ENCODE measurements at regions not wholly inside any gene's neighbourhood (a gene's known extent, or its start where the extent isn't known, plus 50 kb on each side); places are given as distances from the start of the nearest gene placed in this dataset.
"Not testable (repeated sequence)": the region's sequence is repeated elsewhere in the genome, so short reads cannot be mapped to it uniquely, and the experiment has no call there.

DNA sequence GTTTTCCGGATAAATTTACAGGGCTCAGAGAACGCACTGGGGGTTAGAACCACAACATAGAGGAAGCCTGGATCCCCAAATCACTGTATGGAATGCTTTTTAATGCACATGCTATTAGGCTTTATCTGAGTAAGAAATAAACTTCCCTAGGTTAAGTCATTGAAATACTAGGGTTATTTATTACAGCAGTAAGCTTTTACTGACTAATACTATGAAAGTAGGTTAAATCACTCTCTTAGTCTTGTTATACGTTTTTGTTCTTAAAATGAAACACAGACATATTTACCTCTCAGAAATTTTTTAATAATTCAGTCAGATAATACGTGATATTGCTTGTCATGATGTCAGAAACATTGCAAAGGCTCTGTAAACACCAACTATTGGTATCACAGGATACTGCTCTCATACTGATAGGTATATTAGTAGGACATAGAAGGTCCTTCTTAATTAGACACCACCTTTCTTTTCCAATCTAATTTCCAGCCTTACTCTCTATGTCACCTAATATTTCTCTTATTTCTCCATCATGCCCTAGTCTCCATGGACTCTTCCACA, 162.7 kb upstream of the NYAP2 start:
- no peak for DNase-seq

DNA sequence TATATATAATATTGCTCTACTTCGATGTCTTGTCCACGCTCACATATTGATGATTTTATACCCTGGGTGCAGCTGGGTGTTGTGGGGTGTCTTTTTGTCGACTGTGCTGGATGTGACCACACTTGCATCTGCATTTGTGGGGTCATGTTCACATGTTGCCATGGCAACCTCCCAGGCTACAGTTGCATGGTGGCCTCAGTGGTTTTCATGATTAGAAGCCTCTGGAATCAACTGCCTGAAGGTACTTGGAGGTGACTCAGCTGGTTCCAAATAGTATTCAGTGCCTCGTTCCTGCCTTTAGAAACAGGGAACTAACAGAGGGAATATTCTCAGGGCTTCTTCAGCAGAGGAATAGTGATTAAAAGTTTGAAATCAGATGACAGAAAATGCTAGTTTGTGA, 166.3 kb upstream of the NYAP2 start:
- no peak for DNase-seq

DNA sequence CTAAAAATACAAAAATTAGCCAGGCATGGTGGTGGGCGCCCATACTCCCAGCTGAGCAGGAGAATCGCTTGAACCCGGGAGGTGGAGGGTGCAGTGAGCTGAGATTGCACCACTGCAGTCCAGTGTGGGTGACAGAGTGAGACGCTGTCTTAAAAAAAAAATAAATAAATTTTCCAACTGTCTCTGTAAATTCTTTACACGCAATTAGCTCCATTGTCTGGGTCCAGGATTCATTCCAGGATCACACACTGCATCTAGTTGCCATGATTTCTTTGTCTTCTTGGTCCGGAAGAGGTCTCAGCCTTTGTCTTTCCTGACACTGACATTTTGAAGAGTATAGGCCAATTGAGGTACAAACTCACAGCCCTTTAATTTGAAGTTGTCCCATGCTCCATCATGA, 167.6 kb upstream of the NYAP2 start:
- DNase-seq = no peak

DNA sequence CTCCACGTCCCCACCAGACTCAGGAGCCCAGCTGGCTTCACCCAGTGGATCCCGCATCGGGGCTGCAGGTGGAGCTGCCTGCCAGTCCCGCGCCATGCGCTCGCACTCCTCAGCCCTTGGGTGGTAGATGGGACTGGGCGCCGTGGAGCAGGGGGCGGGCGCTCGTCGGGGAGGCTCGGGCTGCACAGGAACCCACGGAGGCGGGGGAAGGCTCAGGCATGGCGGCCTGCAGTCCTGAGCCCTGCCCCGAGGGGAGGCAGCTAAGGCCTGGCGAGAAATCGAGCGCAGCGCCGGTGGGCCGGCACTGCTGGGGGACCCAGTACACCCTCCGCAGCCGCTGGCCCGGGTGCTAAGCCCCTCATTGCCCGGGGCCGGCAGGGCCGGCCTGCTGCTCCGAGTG, 170.2 kb upstream of the NYAP2 start:
- not testable (repeated sequence) for DNase-seq

DNA sequence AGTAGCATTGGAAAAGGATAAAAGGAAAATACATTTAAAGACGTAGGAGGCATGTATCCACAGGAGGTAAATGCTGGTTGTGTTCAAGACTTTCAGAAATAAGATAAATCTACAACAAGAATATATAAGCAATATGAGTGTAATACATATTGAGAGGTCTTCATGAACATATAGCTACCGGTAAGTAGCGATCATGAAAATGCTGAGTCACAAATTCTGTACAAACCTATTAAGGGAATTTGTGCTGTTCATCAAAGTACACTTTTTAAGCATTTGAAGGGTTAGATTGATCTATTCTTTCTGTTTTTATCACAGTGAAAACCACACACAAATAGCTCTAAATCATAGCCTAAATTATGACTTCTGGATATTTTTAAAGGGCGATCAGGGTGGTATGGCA, 173.1 kb upstream of the NYAP2 start:
- DNase-seq = no peak

DNA sequence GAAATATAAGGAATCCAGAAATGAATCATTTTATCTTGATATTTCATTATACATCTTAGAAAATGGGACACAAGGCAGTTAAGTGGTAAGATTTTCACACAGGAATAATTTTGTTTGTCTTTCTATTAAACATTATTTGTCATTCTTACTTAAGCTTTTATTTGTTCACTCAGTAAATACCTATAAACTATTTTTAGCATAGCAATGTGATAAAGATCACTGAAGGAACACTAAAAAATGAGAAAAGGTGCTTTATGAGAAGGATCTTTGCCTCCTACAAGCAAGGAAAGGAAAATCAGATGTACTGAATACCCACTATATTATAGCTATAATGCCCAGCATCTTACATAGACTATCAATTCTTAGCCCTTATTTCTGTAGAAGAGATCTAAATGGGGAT, 176.2 kb upstream of the NYAP2 start:
- DNase-seq = no peak

DNA sequence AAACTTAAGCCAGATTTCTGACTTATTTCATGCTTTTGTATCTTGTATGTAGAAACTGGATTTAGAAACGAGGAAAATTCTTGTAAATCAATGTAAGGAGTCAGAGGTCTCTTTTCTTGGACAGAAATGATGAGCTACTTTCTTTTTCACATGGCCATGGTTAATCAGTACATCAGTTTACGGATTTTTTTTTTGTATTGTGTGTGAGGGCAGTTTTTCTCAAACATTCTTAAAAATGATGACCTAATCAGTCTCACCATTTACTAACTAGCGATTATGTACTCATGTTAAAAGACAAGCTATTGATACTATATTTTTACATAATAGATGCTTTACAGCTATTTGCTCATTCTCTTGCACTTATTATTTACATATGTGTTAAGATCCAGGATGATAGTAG, 165.2 kb upstream of the DOCK10 start:
- DNase-seq = no peak

DNA sequence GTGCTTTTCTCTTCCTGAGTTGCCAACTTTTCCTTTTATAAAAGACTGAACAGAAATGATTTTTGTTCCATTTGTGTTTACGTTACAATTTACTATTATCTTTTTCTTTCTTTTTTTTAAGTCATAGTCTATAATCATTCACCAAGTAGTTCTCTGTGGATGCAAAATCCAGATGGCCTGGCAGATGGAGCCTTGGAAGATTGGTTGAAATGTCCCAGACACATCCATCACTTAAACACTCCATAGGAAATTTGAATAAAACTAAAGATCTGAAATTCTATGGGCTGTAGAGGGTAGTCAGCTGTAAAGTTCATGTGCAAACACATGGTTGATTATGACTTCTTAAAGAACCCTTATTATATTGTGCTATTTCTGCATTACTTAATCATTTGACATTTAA, 164.8 kb upstream of the DOCK10 start:
- DNase-seq = no peak

DNA sequence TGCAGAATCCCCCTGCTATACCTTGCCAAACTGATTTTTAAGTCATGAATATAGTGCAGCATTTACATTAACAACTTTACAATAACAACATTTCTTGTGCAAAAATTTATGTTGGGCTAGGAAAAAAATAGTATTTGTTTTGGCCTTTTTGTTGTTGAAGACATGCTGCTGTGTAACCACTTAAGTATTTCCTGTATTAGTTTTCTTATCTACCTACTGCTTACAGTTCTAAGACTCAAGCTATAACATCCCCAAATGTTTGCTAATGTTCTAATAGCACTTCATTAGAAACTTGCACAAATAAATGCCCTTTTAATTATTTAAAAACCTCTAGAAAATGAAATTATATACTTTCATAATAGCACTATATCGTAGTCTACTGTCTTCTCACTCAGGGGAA, 154.3 kb upstream of the DOCK10 start:
- DNase-seq = no peak

DNA sequence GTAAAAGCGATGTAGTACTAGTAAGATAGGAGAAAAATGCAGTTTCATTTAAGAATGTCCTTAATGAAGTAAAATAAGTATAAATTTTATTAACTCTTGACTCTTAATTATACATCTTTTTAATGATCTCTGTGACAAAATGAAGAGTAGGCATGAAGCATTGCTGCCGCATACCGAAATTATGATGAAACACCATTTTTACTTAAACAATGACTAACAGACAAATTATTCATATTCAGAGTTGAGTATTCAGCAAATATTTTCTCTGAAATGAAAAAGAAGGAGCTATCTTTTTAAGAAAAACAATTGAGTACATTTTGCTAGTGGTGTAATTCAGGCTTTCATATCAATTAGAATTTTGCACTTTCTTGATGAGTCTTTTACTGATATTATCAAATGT, 150.6 kb upstream of the DOCK10 start:
- no peak for DNase-seq

DNA sequence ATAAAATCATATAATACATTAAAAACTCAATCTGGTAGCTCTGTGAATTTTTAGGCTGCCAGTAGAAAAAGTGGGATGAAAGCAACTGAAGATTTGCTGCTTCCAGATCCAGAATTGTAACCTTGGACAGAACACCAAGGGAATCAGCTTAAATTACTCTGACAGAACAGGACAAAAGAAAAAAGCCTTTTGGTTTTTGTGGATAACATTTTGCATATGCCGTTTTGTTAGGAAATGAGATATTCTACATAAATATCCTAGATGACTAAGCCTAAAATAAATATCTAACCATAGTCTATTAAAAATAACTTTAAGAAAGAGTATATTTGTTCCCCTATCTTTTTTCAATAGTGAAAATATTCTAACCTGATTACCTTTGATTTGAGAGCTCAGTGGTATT, 148.7 kb upstream of the DOCK10 start:
- DNase-seq = no peak

DNA sequence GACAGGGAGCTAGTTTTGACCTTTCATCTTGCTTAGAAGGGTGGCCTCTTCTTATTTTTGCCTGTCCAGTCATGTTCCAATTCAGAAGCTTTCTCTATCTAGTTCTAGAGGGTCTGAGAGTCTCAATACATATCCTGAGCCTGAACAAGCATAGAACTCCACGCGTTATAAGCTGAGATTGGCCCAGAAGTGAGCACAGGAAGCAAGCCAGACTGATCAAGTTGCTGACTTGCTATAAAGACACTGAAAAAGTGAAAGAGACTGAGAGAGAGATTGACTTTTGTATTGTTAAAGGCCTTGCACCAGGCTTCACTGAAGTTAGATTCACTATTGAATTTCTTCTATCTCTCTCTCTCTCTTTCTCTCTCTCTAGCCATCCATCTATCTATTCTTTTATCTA, 142.7 kb upstream of the DOCK10 start:
- DNase-seq = no peak

DNA sequence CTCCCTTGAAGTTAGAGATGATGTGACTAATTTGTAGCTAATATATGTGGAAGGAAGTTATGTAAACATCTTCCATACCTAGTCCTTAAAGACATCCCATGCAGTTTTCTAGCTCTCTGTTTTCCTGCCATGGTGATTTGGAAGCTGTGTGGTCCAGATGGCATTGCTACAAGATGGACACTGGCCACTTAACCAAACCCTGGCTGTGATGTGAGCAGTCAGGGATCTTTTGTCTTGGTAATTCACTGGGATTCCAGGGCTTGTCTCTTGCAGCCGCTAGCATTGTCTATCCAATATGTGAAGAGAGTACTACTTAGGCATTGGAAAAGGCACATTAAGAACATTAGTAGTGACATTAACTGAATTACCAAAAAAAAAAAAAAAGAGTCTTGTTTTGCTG, 139.9 kb upstream of the DOCK10 start:
- DNase-seq = no peak

DNA sequence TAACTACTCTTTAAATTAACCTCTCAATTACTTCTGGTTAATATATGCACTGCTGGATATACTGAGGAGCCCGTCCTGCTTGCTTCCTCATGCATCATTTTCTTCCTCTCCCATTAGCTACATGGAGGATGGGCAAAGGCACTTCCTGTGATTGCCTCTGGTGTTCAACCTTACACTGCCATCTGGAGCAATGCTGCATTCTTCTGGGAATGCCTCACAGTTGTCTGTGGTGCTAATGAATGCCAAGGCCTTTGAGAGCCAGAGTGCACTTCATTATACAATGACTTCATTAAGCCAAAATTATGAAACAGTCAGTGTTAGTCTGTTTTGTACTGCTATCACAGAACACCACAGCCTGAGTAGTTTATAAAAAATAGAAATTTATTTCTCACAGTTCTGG, 134.8 kb upstream of the DOCK10 start:
- no peak for DNase-seq

DNA sequence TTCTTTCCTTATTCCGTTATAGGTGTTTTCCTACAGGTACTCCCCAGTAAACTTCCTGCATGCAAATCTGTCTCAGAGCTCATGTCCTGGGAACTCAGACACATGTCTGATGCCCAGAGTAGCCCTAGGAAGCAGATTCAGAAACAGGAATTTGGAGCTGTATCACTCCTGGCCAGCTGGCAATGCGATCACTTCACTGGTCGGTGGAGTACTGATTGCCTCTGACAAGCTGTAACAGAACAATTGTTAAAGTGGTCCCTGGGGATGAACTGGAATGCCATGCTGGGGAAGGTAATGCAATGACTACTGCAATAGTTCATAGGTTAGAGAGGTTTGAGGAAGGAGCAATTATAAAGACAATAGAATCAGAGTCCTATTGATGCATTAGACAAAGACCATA, 131.6 kb upstream of the DOCK10 start:
- no peak for DNase-seq

DNA sequence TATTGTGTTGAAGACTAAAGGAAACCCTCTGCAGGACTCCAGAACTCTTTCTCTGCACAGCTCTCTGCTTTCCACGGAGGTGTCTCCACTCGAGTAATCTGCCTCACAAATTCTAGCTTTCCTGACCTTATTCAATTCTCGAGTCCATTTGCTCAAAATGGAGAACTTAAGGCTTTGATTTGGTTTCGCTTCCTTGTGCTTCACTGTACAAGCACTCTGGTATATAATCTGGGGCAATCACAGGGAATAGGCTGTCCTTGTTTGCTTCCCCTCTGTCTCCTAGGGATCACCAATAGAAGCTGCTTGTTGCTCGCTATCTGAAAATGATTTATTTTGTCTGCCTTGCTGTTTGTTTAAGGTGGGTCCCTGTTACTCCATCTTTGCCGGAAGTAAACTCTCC, 129.1 kb upstream of the DOCK10 start:
- no peak for DNase-seq

DNA sequence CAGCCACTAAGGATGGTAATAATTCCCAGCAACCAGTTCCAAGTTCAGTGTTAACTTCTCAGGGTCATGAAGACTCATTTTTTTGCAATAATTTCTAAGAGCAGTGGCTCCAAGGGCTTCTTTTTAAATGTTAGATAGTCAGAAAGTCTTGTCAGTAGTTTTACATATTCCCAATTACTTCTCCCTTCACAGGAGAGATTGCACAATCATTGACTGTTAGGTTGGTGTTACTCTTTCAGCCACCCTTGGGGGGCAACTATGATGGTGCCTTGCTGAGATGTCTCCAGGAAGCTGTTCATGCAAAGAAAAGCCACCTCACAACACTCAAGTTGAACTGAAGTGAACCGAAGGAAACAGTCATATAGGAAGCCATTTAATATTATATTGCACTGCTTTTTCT, 127.9 kb upstream of the DOCK10 start:
- no peak for DNase-seq

DNA sequence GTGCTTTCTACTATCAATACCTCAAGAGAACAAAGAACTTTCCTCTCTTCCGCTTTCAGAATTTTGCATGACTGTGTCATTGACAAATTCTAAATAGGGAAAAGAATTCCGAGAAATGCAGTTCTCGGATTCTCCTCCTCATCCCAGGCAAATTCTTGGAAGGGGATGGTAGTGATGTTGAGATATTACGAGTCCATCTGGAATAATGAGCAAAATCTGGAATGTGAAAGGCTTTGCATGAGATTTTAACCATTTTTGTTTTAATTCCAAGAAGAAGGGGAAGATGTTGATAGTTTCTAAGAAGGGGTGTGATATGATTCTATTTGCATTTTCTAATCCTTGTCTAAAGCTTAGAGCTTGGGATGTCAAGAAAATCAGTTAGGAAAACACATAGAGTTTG, 127.1 kb upstream of the DOCK10 start:
- DNase-seq = no peak

DNA sequence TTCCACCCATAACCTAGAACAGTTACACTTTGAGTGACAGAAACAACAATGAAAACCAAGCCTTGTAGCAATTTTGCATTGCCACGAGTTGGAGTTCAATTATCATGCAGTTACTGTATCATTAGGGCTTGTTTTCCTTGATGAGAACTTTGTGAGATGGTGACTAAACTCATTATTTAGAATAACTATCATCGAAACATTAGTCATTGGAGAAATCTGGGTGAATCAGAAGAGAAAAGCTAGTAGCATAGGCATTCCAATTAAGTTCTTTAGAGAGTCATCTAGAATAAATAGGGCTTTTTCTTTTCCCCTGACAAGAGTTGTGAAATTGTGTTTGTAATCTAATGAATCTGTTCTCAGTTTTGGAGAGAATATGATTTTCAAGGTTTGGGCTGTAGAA, 122.8 kb upstream of the DOCK10 start:
- DNase-seq = no peak

DNA sequence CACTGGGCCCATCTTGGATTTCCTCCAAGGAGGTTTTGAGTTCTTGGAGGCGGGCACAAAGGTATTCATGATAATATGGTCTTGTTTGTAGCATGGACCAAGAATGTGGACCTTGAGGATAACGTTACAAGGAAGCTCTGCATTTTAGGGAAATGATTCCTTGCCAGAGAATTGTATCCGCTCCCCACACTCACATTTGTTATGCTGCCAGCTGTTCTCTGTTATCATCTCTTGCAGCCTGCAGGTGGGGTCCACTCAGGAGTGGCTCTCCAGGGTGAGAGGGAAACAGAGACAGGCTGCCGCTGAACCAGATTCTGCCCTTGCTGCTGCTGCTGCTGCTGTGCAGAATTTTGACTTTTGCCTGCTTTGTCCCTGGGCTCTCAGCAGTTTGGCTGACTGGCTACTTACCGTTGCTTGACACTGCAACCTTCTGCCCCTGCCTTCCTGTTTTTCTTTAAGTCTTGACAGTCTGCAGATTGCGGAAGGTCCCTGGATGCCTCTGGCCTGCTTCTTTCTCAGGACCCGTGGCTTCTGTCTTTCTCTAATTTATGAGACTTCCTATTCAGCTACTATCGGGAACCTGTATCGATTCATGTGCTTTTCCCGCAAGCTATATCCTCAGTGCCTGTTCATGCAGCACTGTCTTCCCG, 122.3 kb upstream of the DOCK10 start:
- DNase-seq = no peak

DNA sequence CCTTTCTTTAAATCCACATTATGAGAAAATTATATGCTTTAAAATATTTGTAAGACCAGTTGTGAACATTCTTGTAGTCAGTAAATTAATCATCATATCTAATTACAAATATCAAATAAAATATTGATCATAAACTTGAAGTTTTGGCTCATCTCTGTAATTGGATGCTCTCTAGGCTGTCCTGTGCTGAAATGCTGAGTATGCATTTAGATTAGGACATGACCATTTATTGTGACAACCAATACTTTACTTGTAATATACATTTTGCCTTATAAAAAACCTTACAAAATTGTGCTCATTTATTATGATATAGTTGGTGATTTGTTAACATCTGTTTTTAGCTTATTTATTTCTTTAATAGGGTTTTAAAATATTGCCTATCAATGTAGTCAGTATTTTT, 116.1 kb upstream of the DOCK10 start:
- no peak for DNase-seq

DNA sequence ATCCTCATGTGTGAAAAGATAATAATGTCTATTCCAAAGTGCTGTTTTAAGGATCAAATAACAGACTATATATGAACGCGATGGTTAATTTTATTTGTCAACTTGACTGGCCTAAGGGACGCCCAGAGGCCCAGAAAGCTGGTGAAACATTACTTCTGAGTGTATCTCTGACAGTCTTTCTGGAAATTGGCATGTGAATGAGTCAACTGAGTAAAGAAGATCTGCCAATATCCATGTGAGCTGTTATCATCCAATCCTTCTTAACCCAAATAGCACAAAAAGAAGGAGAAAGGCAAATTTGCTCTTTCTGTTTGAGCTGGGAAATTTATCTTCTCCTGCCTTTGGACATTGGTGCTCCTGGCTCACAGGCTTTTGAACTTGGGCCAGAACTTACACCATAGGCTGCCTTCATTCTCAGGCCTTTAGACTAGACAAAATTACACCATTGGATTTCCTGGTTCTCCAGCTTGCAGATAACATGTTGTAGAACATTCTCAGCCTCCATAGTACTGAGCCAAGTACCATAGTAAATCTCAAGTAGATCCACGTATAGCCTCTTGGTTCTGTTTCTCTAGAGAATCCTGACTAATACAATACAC, 114.7 kb upstream of the DOCK10 start:
- DNase-seq = no peak

DNA sequence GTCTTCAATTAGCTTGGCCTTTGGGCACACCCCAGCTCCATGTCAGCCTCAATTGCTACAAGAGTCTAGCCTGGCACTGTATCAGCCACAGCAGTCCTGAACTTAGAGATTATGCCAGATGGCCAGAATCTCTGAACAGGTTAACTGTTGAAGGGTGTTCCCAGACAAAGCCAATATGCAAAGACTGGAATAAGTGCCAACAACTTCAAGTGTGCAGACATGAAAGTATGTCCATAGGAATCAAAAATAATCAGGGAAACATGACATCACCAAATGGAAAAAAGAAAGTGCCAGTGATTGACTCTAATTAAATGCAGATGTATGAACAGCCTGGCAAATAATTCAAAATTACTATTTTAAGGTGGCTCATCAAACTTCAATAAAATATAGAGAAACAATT, 98.5 kb upstream of the DOCK10 start:
- DNase-seq = no peak

DNA sequence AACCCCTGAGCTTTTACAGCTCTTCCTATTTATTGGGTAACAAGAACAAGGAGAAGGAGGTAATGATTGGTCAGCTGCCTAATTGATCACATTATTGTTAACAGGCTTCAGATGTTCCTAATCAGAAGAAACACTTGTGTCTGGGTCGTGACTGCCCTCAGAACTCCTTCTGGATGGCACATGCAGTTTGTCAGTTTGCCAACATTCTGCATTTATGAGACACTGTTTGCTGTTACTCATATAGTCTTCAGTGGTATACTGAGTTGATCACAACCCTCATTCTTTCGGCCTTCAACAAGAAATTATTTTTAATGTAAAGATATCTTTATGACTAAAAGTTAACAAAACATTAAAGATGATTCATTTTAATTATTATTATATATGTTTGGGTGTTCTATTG, 95.7 kb upstream of the DOCK10 start:
- no peak for DNase-seq

DNA sequence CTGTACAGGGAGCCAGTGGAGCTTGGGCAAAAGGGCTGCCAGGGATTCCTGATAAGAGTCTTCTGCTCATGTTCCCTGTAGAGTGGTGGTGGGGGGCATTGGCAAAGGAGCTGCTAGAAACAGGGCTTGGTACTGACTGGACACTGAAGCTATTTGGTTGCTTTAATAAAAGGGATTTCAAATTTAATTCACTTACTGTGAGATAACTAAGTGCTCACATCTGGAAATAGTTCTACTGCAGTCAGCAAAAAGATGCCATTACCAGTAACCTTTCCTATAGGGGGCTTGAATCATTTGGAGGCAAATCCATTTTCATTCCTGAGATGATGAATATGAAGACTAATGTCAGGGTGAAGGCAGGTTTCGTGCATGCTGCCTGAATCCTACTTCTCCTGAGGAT, 94.3 kb upstream of the DOCK10 start:
- DNase-seq = no peak
